ENCODE measurements at regions not wholly inside any gene's neighbourhood (a gene's known extent, or its start where the extent isn't known, plus 50 kb on each side); places are given as distances from the start of the nearest gene placed in this dataset.

GRCh38 chr4:154944996-154945395, 163.9 kb downstream of the RBM46 start:
- no peak for TF ChIP-seq MAFK (IDR thresholded peaks at IDR 0.05; ENCODE audit: partially characterized antibody)
- no peak for TF ChIP-seq EHF (CRISPR knock-in tag; IDR thresholded peaks at IDR 0.05)
- no peak for TF ChIP-seq NR3C1 (IDR thresholded peaks at IDR 0.05)
- no peak for TF ChIP-seq BCL3 (IDR thresholded peaks at IDR 0.05)
- no peak for TF ChIP-seq HDAC2 (IDR thresholded peaks at IDR 0.05)
- TF ChIP-seq SMC3 (IDR thresholded peaks at IDR 0.05): no peak
- no peak for TF ChIP-seq FOSL2 (IDR thresholded peaks at IDR 0.05)
- TF ChIP-seq FOSL2 (CRISPR knock-in tag; IDR thresholded peaks at IDR 0.05): no peak
- TF ChIP-seq FOXS1 (CRISPR knock-in tag; IDR thresholded peaks at IDR 0.05): no peak
- TF ChIP-seq TFCP2L1 (CRISPR knock-in tag; IDR thresholded peaks at IDR 0.05): no peak
- TF ChIP-seq CEBPB (IDR thresholded peaks at IDR 0.05): no peak
- TF ChIP-seq CHD2 (IDR thresholded peaks at IDR 0.05; ENCODE audit: low read length, partially characterized antibody): no peak
- no peak for TF ChIP-seq JUN (IDR thresholded peaks at IDR 0.05)
- TF ChIP-seq MYC (IDR thresholded peaks at IDR 0.05; ENCODE audit: borderline replicate concordance, low read length): no peak
- no peak for TF ChIP-seq ESRRA (IDR thresholded peaks at IDR 0.05; ENCODE audit: borderline replicate concordance, low read length)
- no peak for TF ChIP-seq GATA3 (IDR thresholded peaks at IDR 0.05; ENCODE audit: borderline replicate concordance)
- TF ChIP-seq NPAS2 (CRISPR knock-in tag; IDR thresholded peaks at IDR 0.05; ENCODE audit: borderline replicate concordance): no peak
- ChIA-PET POLR2A (no interaction called here), CTCF (no interaction called here)
- Histone ChIP-seq H3K9me3 (no peaks in the 10 kb centered on the region), H3K4me2 (no peak overlapping the region), H3K4me3 (no peak overlapping the region), H3K4me1 (no peaks in the 10 kb centered on the region), H3K27ac (no peak overlapping the region)
- DNase-seq (ENCODE audit: low read depth in 1 of 2, low spot score in 1 of 2): no peak
- 30% methylated on average over 4 of the region's 4 CpGs for WGBS (ENCODE audit: missing lambda C conversion rate)
- FAIRE-seq: no peak
- ATAC-seq: no peak

GRCh38 chr4:154946113-154946512, 165.0 kb downstream of the RBM46 start:
- Histone ChIP-seq H3K4me1 (no peaks in the 10 kb centered on the region), H3K4me2 (no peak overlapping the region), H3K27ac (no peak overlapping the region), H3K4me3 (no peak overlapping the region), H3K9me3 (no peaks in the 10 kb centered on the region)
- ChIA-PET POLR2A (no interaction called here), CTCF (no interaction called here)
- DNase-seq (ENCODE audit: low read depth in 1 of 2, low spot score in 1 of 2): no peak
- TF ChIP-seq NPAS2 (CRISPR knock-in tag; IDR thresholded peaks at IDR 0.05; ENCODE audit: borderline replicate concordance): no peak
- TF ChIP-seq EP300 (IDR thresholded peaks at IDR 0.05): no peak
- no peak for TF ChIP-seq USF2 (IDR thresholded peaks at IDR 0.05)
- no peak for TF ChIP-seq HES2 (IDR thresholded peaks at IDR 0.05)
- no peak for TF ChIP-seq ELK1 (IDR thresholded peaks at IDR 0.05; ENCODE audit: low read depth, low read length)
- TF ChIP-seq CBX2 (IDR thresholded peaks at IDR 0.05; ENCODE audit: borderline replicate concordance, low read depth): no peak
- TF ChIP-seq MAX (IDR thresholded peaks at IDR 0.05): no peak
- TF ChIP-seq RCOR1 (IDR thresholded peaks at IDR 0.05; ENCODE audit: low read depth, low read length): no peak
- TF ChIP-seq TP53 (CRISPR knock-in tag; IDR thresholded peaks at IDR 0.05): no peak
- no peak for TF ChIP-seq TFCP2L1 (CRISPR knock-in tag; IDR thresholded peaks at IDR 0.05)
- TF ChIP-seq CHD2 (IDR thresholded peaks at IDR 0.05; ENCODE audit: low read length, partially characterized antibody): no peak
- 27% methylated on average over 2 of the region's 2 CpGs for WGBS (ENCODE audit: missing lambda C conversion rate)
- FAIRE-seq: no peak
- ATAC-seq: no peak

Data from A549 (cell line).